HEK293T (cell line): ENCODE measurements at regions not wholly inside any gene's neighbourhood (a gene's known extent, or its start where the extent isn't known, plus 50 kb on each side); places are given as distances from the start of the nearest gene placed in this dataset.

ENCODE experiments used
- BHLHE40 ChIP-seq: fragments of 450-650 bp; IDR thresholded peaks from 2 replicates; pipeline ENCODE4 v1.6.1; 2016; ENCODE audit warnings: mild to moderate bottlenecking, moderate library complexity, borderline replicate concordance
- ELF4 ChIP-seq: fragments of 450-650 bp; IDR thresholded peaks from 2 replicates; pipeline ENCODE4 v1.6.1; 2017; ENCODE audit warnings: antibody characterized with exemption
- FOXA1 ChIP-seq: fragments of 450-650 bp; IDR thresholded peaks from 2 replicates; pipeline ENCODE4 v1.6.1; 2016; ENCODE audit warnings: mild to moderate bottlenecking
- FOXK2 ChIP-seq: fragments of 450-650 bp; IDR thresholded peaks from 2 replicates; pipeline ENCODE4 v1.6.1; 2016; ENCODE audit warnings: mild to moderate bottlenecking
- NFRKB ChIP-seq: fragments of 450-650 bp; IDR thresholded peaks from 2 replicates; pipeline ENCODE4 v1.6.1; 2016; ENCODE audit warnings: mild to moderate bottlenecking, moderate library complexity
- SP1 ChIP-seq: fragments of 450-650 bp; IDR thresholded peaks from 2 replicates; pipeline ENCODE4 v1.6.1; 2017
- SUZ12 ChIP-seq: fragments of 450-650 bp; IDR thresholded peaks from 2 replicates; pipeline ENCODE4 v1.6.1; 2016; ENCODE audit warnings: mild to moderate bottlenecking
- TARDBP ChIP-seq: fragments of 450-650 bp; IDR thresholded peaks from 2 replicates; pipeline ENCODE4 v1.6.1; 2016
- ZNF384 ChIP-seq: fragments of 450-650 bp; IDR thresholded peaks from 2 replicates; pipeline ENCODE4 v1.6.1; 2016

DNA sequence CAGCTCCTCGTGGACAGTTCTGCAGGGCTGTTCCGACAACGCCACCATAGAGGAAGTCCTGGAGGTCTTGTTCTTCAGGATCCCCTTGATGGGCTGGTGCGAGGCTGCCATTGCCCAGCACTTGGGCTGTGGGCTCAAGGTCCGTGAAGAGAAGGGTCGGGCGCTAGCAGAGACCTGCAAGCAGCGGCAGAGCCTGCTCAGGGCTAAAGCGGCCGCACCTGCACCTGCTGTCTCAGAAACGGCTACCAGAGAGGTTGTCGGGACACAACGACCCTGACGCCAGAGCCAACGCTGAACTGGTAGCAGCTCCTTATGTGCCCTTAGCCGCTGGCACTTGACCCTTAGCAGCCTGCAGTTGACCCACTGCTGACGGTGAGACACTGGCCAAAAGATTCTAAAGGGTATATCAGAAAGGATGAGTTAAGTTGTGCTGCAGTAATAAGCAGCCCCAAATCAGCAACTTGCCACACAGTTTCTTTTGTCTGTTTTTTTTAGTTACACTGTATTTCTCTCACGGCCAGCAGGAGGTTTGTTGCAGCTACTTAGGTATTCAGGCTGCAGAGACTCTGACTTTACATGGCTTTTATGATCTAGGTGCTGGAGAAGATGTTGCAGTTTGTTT, 55.5 kb upstream of the ST6GAL2 start:
- no peak for TF ChIP-seq TARDBP
- no peak for TF ChIP-seq FOXK2
- no peak for TF ChIP-seq SP1
- no peak for TF ChIP-seq ELF4
- no peak for TF ChIP-seq SUZ12
- no peak for TF ChIP-seq FOXA1
- TF ChIP-seq NFRKB = no peak
- TF ChIP-seq ZNF384 = no peak
- TF ChIP-seq BHLHE40 = no peak
